ENCODE measurements at regions not wholly inside any gene's neighbourhood (a gene's known extent, or its start where the extent isn't known, plus 50 kb on each side); places are given as distances from the start of the nearest gene placed in this dataset.

DNA sequence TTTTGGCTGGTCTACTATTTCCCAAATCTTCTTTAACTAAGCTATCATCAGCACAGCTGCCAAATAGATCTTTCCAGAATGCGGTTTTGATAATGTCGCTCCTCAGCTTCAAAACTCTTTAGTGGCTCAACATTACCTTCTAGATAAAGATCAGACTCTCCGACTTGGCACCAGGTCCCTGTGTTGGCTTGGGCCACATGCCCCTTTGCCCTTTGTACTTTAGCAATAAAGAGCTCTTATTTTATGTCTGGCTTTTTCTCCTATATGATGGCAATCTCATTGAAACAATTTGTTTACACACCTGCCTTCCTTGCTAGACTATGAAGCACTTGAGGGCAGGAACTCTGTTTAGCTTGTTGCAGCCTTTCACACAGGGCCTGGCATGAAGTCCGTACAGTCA lies 128.9 kb upstream of the GATA6 start:
- Histone ChIP-seq H2BK15ac (ENCODE audit: low read depth, low read length) (no peak overlapping the region), H3K79me2 (ENCODE audit: insufficient read depth, low read length) (no peaks in the 10 kb centered on the region), H3K27me3 (ENCODE audit: insufficient read depth, low read length) (no peaks in the 10 kb centered on the region), H3K9me3 (ENCODE audit: control insufficient read depth, low read depth, low read length) (no peaks in the 10 kb centered on the region), H2BK20ac (ENCODE audit: low read depth, low read length, poor library complexity, severe bottlenecking) (no peak overlapping the region), H3K14ac (ENCODE audit: insufficient read depth, low read length) (no peak overlapping the region), H3K18ac (ENCODE audit: insufficient read length, low read depth, low read length) (no peak overlapping the region), H4K20me1 (ENCODE audit: control insufficient read depth, insufficient read depth, insufficient read length) (no peaks in the 10 kb centered on the region), H2BK12ac (ENCODE audit: insufficient read length, low read depth, low read length) (no peak overlapping the region), H2AFZ (ENCODE audit: low read length) (no peak overlapping the region), H3K4me1 (ENCODE audit: insufficient read depth, low read length) (no peaks in the 10 kb centered on the region), H2BK5ac (ENCODE audit: insufficient read length, low read length) (no peak overlapping the region), H4K8ac (replicated peaks; ENCODE audit: insufficient read length, low read depth, low read length) (no peak overlapping the region), H2BK120ac (ENCODE audit: low read depth, low read length, poor library complexity, severe bottlenecking) (no peak overlapping the region), H4K91ac (ENCODE audit: insufficient read length, low read depth, low read length) (no peak overlapping the region), H3K9ac (ENCODE audit: extremely low read depth, insufficient read length, low read length) (no peak overlapping the region), H2AK5ac (ENCODE audit: insufficient read length, low read length) (no peak overlapping the region), H3K23ac (ENCODE audit: insufficient read length, low read depth, low read length) (no peak overlapping the region), H3T11ph (ENCODE audit: low read length) (no peak overlapping the region), H3K27ac (ENCODE audit: insufficient read length, low read depth, low read length) (no peak overlapping the region), H3K56ac (ENCODE audit: insufficient read length, low read depth, low read length) (no peak overlapping the region), H3K23me2 (ENCODE audit: insufficient read length, low read depth, low read length, poor library complexity, severe bottlenecking) (no peaks in the 10 kb centered on the region), H3K4me2 (ENCODE audit: insufficient read depth, insufficient read length, low read length) (no peak overlapping the region), H4K5ac (ENCODE audit: insufficient read length, low read depth, low read length) (no peak overlapping the region), H3K79me1 (ENCODE audit: insufficient read depth, low read depth, low read length, poor library complexity, severe bottlenecking) (no peaks in the 10 kb centered on the region), H3K4ac (ENCODE audit: low read depth, low read length) (no peak overlapping the region)
- DNase-seq = no peak
- H3K27ac Mint-ChIP-seq = no peak overlapping the region
- H3K9me3 Mint-ChIP-seq = no peaks in the 10 kb centered on the region
- peaks cover 7% of the 10 kb centered on the region for H3K27me3 Mint-ChIP-seq (ENCODE audit: low read depth)
- TF ChIP-seq, protein P1, sequence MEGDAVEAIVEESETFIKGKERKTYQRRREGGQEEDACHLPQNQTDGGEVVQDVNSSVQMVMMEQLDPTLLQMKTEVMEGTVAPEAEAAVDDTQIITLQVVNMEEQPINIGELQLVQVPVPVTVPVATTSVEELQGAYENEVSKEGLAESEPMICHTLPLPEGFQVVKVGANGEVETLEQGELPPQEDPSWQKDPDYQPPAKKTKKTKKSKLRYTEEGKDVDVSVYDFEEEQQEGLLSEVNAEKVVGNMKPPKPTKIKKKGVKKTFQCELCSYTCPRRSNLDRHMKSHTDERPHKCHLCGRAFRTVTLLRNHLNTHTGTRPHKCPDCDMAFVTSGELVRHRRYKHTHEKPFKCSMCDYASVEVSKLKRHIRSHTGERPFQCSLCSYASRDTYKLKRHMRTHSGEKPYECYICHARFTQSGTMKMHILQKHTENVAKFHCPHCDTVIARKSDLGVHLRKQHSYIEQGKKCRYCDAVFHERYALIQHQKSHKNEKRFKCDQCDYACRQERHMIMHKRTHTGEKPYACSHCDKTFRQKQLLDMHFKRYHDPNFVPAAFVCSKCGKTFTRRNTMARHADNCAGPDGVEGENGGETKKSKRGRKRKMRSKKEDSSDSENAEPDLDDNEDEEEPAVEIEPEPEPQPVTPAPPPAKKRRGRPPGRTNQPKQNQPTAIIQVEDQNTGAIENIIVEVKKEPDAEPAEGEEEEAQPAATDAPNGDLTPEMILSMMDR (conservative IDR thresholded peaks at IDR 0.05) = no peak
- no CpG with 5 or more reads among the region's 4 CpGs for WGBS (ENCODE audit: extremely low coverage, insufficient read length, low lambda C conversion rate)
- no peak overlapping the region for H3K4me3 Mint-ChIP-seq
- no peaks in the 10 kb centered on the region for H3K36me3 Mint-ChIP-seq (ENCODE audit: insufficient read depth in 1 of 3, low read depth in 3 of 3)
- H3K4me1 Mint-ChIP-seq = peaks cover 11 to 18% of the 10 kb centered on the region in 2 experiments

Data from H9 (cell line).